IMR-90 (cell line): ENCODE measurements at regions not wholly inside any gene's neighbourhood (a gene's known extent, or its start where the extent isn't known, plus 50 kb on each side); places are given as distances from the start of the nearest gene placed in this dataset.

Experiments
- BHLHE40 ChIP-seq: fragments of 150-350 bp; IDR thresholded peaks from 2 replicates; pipeline ENCODE4 v1.6.1; 2016; ENCODE audit warnings: mild to moderate bottlenecking, low read depth, low read length
- CEBPB ChIP-seq: IDR thresholded peaks from 2 replicates; pipeline ENCODE4 v1.6.1; 2012; ENCODE audit warnings: low read depth, low read length, improper control_type of control experiment
- FOS ChIP-seq: fragments of 150-350 bp; IDR thresholded peaks from 2 replicates; pipeline ENCODE4 v1.6.1; 2016; ENCODE audit warnings: low read depth, low read length
- MAFK ChIP-seq: IDR thresholded peaks from 2 replicates; pipeline ENCODE4 v1.6.1; 2012; ENCODE audit warnings: low read depth, low read length, improper control_type of control experiment
- NFE2L2 ChIP-seq: fragments of 150-350 bp; IDR thresholded peaks from 2 replicates; pipeline ENCODE4 v1.6.1; 2016; ENCODE audit warnings: low read depth, mild to moderate bottlenecking, low read length
- POLR2A ChIP-seq: IDR thresholded peaks from 2 replicates; pipeline ENCODE4 v1.6.1; 2012; ENCODE audit warnings: mild to moderate bottlenecking, low read depth, low read length
- RAD21 ChIP-seq: IDR thresholded peaks from 2 replicates; pipeline ENCODE4 v1.6.1; 2012; ENCODE audit warnings: low read length, improper control_type of control experiment
- RCOR1 ChIP-seq: IDR thresholded peaks from 2 replicates; pipeline ENCODE4 v1.6.1; 2012; ENCODE audit warnings: mild to moderate bottlenecking, low read length, improper control_type of control experiment; ENCODE audit not compliant: insufficient replicate concordance
- RFX5 ChIP-seq: IDR thresholded peaks from 2 replicates; pipeline ENCODE4 v1.8.0; 2012; ENCODE audit warnings: low read depth, mild to moderate bottlenecking, low read length, moderate library complexity
- SMC3 ChIP-seq: fragments of 150-350 bp; IDR thresholded peaks from 2 replicates; pipeline ENCODE4 v1.6.1; 2016; ENCODE audit warnings: low read depth, mild to moderate bottlenecking, antibody characterized with exemption, low read length, moderate library complexity
- USF2 ChIP-seq: fragments of 150-350 bp; IDR thresholded peaks from 2 replicates; pipeline ENCODE4 v1.6.1; 2017; ENCODE audit warnings: mild to moderate bottlenecking, antibody characterized with exemption, low read length, low read depth
- TF ChIP-seq, protein P1 (sequence below): conservative IDR thresholded peaks from 2 replicates; pipeline ENCODE4 v1.5.1; 2012; ENCODE audit warnings: mild to moderate bottlenecking, low read depth, low read length, improper control_type of control experiment
- TF ChIP-seq, protein P2 (sequence below): fragments of 150-350 bp; IDR thresholded peaks from 2 replicates; pipeline ENCODE4 v1.6.1; 2016; ENCODE audit warnings: low read depth, mild to moderate bottlenecking, low read length, moderate library complexity, borderline replicate concordance

DNA sequence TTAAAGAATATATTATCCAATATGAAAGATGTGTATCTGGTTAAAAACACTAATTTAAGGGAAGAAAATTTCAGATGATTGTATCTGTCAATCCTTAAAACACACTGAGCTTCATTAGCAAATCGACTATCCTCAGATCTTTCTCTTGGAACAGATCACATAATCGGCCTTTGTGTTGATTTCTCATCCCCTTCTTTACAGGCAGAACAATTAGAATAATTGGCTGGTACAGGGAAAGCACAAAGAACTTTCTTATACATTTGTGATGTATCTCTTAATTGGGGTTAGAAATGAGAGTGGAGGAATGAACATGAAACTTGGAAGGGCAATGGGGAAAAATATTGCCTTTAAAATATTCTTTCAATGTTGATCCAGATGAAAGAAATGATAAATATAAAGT, 662.1 kb downstream of the TLE4 start:
- TF ChIP-seq FOS (no peak), RAD21 (no peak), POLR2A (no peak), RFX5 (no peak), MAFK (no peak), SMC3 (no peak), CEBPB (no peak), RCOR1 (no peak), NFE2L2 (no peak), USF2 (no peak), BHLHE40 (no peak)
- TF ChIP-seq, protein P1, sequence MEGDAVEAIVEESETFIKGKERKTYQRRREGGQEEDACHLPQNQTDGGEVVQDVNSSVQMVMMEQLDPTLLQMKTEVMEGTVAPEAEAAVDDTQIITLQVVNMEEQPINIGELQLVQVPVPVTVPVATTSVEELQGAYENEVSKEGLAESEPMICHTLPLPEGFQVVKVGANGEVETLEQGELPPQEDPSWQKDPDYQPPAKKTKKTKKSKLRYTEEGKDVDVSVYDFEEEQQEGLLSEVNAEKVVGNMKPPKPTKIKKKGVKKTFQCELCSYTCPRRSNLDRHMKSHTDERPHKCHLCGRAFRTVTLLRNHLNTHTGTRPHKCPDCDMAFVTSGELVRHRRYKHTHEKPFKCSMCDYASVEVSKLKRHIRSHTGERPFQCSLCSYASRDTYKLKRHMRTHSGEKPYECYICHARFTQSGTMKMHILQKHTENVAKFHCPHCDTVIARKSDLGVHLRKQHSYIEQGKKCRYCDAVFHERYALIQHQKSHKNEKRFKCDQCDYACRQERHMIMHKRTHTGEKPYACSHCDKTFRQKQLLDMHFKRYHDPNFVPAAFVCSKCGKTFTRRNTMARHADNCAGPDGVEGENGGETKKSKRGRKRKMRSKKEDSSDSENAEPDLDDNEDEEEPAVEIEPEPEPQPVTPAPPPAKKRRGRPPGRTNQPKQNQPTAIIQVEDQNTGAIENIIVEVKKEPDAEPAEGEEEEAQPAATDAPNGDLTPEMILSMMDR = no peak
- TF ChIP-seq, protein P2, sequence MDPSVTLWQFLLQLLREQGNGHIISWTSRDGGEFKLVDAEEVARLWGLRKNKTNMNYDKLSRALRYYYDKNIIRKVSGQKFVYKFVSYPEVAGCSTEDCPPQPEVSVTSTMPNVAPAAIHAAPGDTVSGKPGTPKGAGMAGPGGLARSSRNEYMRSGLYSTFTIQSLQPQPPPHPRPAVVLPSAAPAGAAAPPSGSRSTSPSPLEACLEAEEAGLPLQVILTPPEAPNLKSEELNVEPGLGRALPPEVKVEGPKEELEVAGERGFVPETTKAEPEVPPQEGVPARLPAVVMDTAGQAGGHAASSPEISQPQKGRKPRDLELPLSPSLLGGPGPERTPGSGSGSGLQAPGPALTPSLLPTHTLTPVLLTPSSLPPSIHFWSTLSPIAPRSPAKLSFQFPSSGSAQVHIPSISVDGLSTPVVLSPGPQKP = no peak
